H1 (cell line): ENCODE measurements at regions not wholly inside any gene's neighbourhood (a gene's known extent, or its start where the extent isn't known, plus 50 kb on each side); places are given as distances from the start of the nearest gene placed in this dataset.

Experiments
- ATF2 ChIP-seq: IDR thresholded peaks from 2 replicates; pipeline ENCODE4 v1.6.1; 2012; ENCODE audit warnings: low read length, inconsistent platforms
- ATF3 ChIP-seq: IDR thresholded peaks from 2 replicates; pipeline ENCODE4 v1.6.1; 2011; ENCODE audit warnings: low read depth, mild to moderate bottlenecking, low read length; ENCODE audit not compliant: insufficient read depth
- CEBPB ChIP-seq: IDR thresholded peaks from 2 replicates; pipeline ENCODE4 v1.6.1; 2012; ENCODE audit warnings: low read depth, low read length
- EZH2 ChIP-seq: fragments of 200-600 bp; sonication (generic); IDR thresholded peaks from 2 replicates; pipeline ENCODE4 v1.7.1; 2012; ENCODE audit warnings: low read depth, mild to moderate bottlenecking, moderate library complexity, low read length, inconsistent platforms; ENCODE audit not compliant: severe bottlenecking
- MAX ChIP-seq: IDR thresholded peaks from 2 replicates; pipeline ENCODE4 v1.6.1; 2012; ENCODE audit warnings: inconsistent platforms
- RAD21 ChIP-seq, 2 experiments: IDR thresholded peaks in 1 of 2; conservative IDR thresholded peaks in 1 of 2; 2 replicates each; pipeline ENCODE4 v1.6.1; 2011; ENCODE audit warnings: low read depth in 2 of 2, low read length in 2 of 2, improper control_type of control experiment in 1 of 2, inconsistent platforms in 1 of 2, mild to moderate bottlenecking in 1 of 2, moderate library complexity in 1 of 2

GRCh38 chr12:33589576-33590114 is 150.0 kb upstream of the SYT10 start (continued):
- TF ChIP-seq RAD21 (IDR thresholded peaks at IDR 0.05 in 1 of 2, conservative IDR thresholded peaks at IDR 0.05 in 1 of 2; ENCODE audit: low read depth in 2 of 2, low read length in 2 of 2) (no peak), EZH2 (no peak), CEBPB (no peak), ATF3 (no peak), MAX (no peak), ATF2 (no peak)
